ENCODE measurements at regions not wholly inside any gene's neighbourhood (a gene's known extent, or its start where the extent isn't known, plus 50 kb on each side); places are given as distances from the start of the nearest gene placed in this dataset.

DNA sequence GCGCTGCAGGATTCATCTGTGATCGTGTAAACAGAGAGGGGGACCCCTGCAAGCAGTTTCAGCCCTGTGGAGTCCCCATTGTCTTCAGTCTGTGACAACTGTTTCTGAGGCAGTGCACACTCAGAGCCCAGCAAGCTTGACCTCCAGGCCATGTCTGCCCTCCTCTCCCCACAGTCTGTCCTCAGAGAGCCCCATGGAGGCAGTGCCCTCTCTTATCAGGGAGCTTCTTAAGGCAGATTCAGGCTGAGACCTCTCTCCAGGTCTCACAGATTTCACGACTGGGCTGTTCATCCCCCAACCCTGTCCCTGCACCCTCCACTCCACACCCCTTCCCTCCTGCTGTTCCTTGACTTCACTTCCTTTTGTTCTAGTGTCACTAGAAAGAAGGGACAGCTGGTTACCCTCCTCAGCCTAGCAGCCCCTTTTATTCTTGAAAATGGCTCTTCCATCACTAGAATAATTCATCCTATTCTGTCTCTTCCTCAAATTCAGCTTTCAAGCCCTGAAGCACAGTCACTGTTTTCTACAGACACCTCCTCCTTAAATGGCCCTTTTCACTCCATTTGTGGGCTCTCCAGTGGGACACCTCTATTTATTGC is 218.4 kb downstream of the MED10 start:
- in situ Hi-C loops (cut with MboI; ENCODE audit: low sequenced_read_pairs, unreplicated experiment): no loop called here
- no peak for DNase-seq (ENCODE audit: low spot score)
- TF ChIP-seq, protein P1, sequence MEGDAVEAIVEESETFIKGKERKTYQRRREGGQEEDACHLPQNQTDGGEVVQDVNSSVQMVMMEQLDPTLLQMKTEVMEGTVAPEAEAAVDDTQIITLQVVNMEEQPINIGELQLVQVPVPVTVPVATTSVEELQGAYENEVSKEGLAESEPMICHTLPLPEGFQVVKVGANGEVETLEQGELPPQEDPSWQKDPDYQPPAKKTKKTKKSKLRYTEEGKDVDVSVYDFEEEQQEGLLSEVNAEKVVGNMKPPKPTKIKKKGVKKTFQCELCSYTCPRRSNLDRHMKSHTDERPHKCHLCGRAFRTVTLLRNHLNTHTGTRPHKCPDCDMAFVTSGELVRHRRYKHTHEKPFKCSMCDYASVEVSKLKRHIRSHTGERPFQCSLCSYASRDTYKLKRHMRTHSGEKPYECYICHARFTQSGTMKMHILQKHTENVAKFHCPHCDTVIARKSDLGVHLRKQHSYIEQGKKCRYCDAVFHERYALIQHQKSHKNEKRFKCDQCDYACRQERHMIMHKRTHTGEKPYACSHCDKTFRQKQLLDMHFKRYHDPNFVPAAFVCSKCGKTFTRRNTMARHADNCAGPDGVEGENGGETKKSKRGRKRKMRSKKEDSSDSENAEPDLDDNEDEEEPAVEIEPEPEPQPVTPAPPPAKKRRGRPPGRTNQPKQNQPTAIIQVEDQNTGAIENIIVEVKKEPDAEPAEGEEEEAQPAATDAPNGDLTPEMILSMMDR (IDR thresholded peaks at IDR 0.05; ENCODE audit: borderline replicate concordance, control extremely low read depth, extremely low read depth, insufficient read depth, missing control alignments): no peak

DNA sequence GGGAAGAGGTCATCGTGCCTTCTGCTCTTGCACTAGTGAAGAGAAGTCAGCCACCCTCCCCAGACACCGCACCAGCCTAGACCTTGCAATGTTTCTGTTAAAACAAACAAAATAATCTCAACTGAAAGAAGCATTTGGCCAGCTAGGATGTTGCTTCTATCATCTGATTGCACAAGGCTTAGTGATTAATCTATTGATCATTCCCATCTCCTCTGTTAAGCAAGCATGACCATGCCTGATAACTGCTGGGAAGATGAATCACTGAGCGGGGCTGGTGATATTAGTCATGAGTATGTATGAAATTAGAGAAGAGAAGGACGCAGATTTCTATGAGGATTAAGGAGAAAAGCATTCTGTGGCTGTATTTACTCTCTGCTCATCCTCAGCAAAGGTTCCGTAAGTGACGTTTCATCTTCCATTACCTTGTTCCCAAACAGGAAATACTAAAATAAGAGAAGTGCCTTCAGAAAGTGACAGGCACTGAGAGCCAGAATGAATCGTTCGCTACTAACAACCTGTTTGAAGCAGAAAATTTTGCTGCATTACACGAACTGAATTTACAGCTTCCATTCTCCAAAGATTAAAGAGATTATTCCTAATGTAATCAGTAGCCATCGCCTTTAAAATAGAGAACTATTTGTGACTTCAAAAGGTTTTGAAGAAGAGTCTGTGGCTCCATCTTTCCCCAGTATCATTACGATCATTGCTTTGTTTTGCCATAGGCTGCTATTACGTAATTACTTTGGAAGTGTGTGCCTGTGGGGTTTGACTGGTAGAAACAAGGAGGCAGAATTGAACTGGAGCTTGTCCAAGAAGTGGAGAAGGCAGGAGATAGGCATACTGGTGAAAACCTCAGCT is 219.1 kb downstream of the MED10 start:
- in situ Hi-C loops (cut with MboI; ENCODE audit: low sequenced_read_pairs, unreplicated experiment): no loop called here
- TF ChIP-seq, protein P1 (IDR thresholded peaks at IDR 0.05; ENCODE audit: borderline replicate concordance, control extremely low read depth, extremely low read depth, insufficient read depth, missing control alignments): no peak
- DNase-seq (ENCODE audit: low spot score): no peak

DNA sequence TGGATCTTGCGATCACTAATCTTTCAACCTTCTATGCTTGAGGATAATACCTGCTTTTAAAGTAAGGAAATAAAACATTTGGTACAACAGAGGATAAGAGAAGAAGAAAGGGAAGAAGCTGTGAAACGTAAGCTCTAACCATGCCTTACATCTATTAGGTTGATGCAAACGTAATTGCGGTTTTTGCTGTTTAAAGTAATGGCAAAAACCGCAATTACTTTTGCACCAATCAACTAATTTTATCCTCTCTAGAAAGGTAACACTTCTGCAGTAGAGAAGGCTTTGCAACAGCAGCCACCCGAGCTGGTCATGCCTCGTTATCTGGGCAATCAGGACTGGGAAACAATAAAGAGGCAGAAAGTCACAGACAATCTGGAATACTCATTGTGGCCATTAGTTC is 224.1 kb downstream of the MED10 start:
- no peak for DNase-seq (ENCODE audit: low spot score)
- in situ Hi-C loops (cut with MboI; ENCODE audit: low sequenced_read_pairs, unreplicated experiment): no loop called here
- TF ChIP-seq, protein P1 (IDR thresholded peaks at IDR 0.05; ENCODE audit: borderline replicate concordance, control extremely low read depth, extremely low read depth, insufficient read depth, missing control alignments): no peak

GRCh38 chr5:6146271-6146670 is 232.1 kb downstream of the MED10 start:
- no peak for DNase-seq (ENCODE audit: low spot score)
- TF ChIP-seq, protein P1 (IDR thresholded peaks at IDR 0.05; ENCODE audit: borderline replicate concordance, control extremely low read depth, extremely low read depth, insufficient read depth, missing control alignments): no peak
- in situ Hi-C loops (cut with MboI; ENCODE audit: low sequenced_read_pairs, unreplicated experiment): no loop called here

GRCh38 chr5:6145616-6146237 is 232.6 kb downstream of the MED10 start:
- DNase-seq (ENCODE audit: low spot score): no peak
- TF ChIP-seq, protein P1 (IDR thresholded peaks at IDR 0.05; ENCODE audit: borderline replicate concordance, control extremely low read depth, extremely low read depth, insufficient read depth, missing control alignments): no peak
- in situ Hi-C loops (cut with MboI; ENCODE audit: low sequenced_read_pairs, unreplicated experiment): no loop called here

DNA sequence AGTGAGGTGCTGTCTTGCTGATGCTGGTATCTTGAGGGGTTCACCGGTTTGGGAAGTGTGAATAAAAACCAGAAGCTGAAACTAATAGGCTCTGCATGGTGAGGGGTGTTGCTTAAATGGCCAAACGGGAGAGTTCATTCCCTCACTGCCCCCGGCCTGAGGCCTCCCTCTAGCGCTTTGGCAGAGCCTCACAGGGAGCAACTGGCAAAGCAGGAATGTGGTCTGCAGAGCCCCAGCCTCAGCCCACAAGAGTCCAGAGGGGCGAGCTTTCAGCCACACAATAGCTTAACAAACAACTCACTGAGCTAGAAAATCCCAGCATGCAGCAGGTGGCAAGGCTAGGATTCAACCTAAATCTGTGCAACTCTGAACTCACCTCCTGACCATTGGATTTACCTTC is 234.8 kb downstream of the MED10 start:
- no peak for DNase-seq (ENCODE audit: low spot score)
- TF ChIP-seq, protein P1 (IDR thresholded peaks at IDR 0.05; ENCODE audit: borderline replicate concordance, control extremely low read depth, extremely low read depth, insufficient read depth, missing control alignments): no peak
- in situ Hi-C loops (cut with MboI; ENCODE audit: low sequenced_read_pairs, unreplicated experiment): no loop called here

Data from GM13976 (cell line).